Psoas muscle (tissue), 7 donors: ENCODE measurements at regions not wholly inside any gene's neighbourhood (a gene's known extent, or its start where the extent isn't known, plus 50 kb on each side); places are given as distances from the start of the nearest gene placed in this dataset.
A peak's percentile ranks its signal among the peaks of the same experiment; 100 is the strongest.

Source experiments
- ATAC-seq, 4 donors: fragments of 200-7000 bp; cut with Tn5 transposase; one replicate each; pipeline ENCODE4 v1.9.1; 2020; ENCODE audit warnings: moderate library complexity in 3 of 4, mild to moderate bottlenecking in 2 of 4
- DNase-seq, 2 donors: peaks; one replicate each; pipeline ENCODE4 v3.0.0-alpha.2; 2020
- H3K27ac ChIP-seq: fragments of 200-600 bp; one replicate; pipeline ENCODE4 v1.8.0; 2022
- H3K27me3 ChIP-seq, 3 donors: fragments of 200-600 bp in 1 of 3; one replicate each; pipeline versions ENCODE4 v1.6.1 to v1.8.0; 2013 to 2022; ENCODE audit warnings: low read length in 2 of 3, mild to moderate bottlenecking in 2 of 3, moderate library complexity in 1 of 3; ENCODE audit not compliant: insufficient read depth in 3 of 3
- H3K36me3 ChIP-seq, 2 donors: fragments of 200-600 bp in 1 of 2; one replicate each; pipeline versions ENCODE4 v1.6.1 to v1.8.0; 2013 to 2022; ENCODE audit warnings: low read depth in 1 of 2, mild to moderate bottlenecking in 1 of 2, moderate library complexity in 1 of 2; ENCODE audit not compliant: insufficient read depth in 1 of 2
- H3K4me1 ChIP-seq: fragments of 200-600 bp; one replicate; pipeline ENCODE4 v1.8.0; 2022
- H3K4me3 ChIP-seq: fragments of 200-600 bp; one replicate; pipeline ENCODE4 v1.8.0; 2022; ENCODE audit warnings: mild to moderate bottlenecking
- H3K9me3 ChIP-seq: fragments of 200-600 bp; one replicate; pipeline ENCODE4 v1.8.0; 2022
- CTCF ChIP-seq: fragments of 200-600 bp; IDR thresholded peaks from one replicate; pipeline ENCODE4 v1.8.0; 2022; ENCODE audit warnings: antibody characterized with exemption
- WGBS, 3 donors: extraction: QIAGEN DNeasy Blood & Tissue Kit; methylation state at CpG; one replicate each; pipeline versions ENCODE4 v1.1.6 to v1.1.7; 2013; 5-methylcytosine and 5-hydroxymethylcytosine counted together
- intact Hi-C, 2 donors: fragments of 100-400 bp; cut with DNase I; formaldehyde crosslinking; loops; one replicate each; pipeline versions ENCODE4 v1.11.0 to v1.14.2; 2022
- donor health status: healthy with polysubstance abuse.
- donor health status: DM: no; HTN: no; CAD: no; lungs with moderate emphysema.
- donor health status: Bipolar disorder and iron deficiency.
- donor health status: healthy.
- donor health status: DM: yes; HTN: yes; CAD: no.
- donor health status: DM: no; HTN: no; CAD: no.
- donor health status: DM: yes; HTN: yes; CAD: no.

- no peaks in the 10 kb centered on the region for H3K36me3 ChIP-seq
- ATAC-seq (no peak), DNase-seq (no peak)
- no peaks in the 10 kb centered on the region for H3K27me3 ChIP-seq
- no peak overlapping the region for H3K4me3 ChIP-seq
- no peaks in the 10 kb centered on the region for H3K9me3 ChIP-seq
- H3K27ac ChIP-seq, result no peak overlapping the region
- intact Hi-C loops, result no loop called here
- WGBS, 3 donors, result 64 to 66% (median 64%) methylated on average over 3 of the region's 3 CpGs
- peaks cover 18% of the 10 kb centered on the region for H3K4me1 ChIP-seq
- TF ChIP-seq CTCF, result no peak
Measured at GRCh38 chr1:201636510-201636971, 97.6 kb downstream of the NAV1 start.

GRCh38 chr1:201637282-201638079 is 98.6 kb downstream of the NAV1 start:
- H3K4me1 ChIP-seq, result peaks cover 18% of the 10 kb centered on the region
- no peak for TF ChIP-seq CTCF
- H3K27me3 ChIP-seq, result no peaks in the 10 kb centered on the region
- DNase-seq (no peak), ATAC-seq (no peak)
- H3K27ac ChIP-seq, result no peak overlapping the region
- no peak overlapping the region for H3K4me3 ChIP-seq
- no peaks in the 10 kb centered on the region for H3K36me3 ChIP-seq
- WGBS, 3 donors, result 67 to 75% (median 68%) methylated on average over 4 of the region's 4 CpGs
- no peaks in the 10 kb centered on the region for H3K9me3 ChIP-seq
- intact Hi-C loops, result no loop called here

- Histone ChIP-seq H3K36me3 (no peaks in the 10 kb centered on the region), H3K4me1 (peaks cover 2% of the 10 kb centered on the region), H3K27ac (peak overlapping the region; percentile 19), H3K9me3 (no peaks in the 10 kb centered on the region), H3K4me3 (no peak overlapping the region), H3K27me3 (no peaks in the 10 kb centered on the region)
- ATAC-seq, result peak in 3 of 4 donors; percentile 7 to 35 (median 27)
- intact Hi-C loops, result no loop called here
- no peak for TF ChIP-seq CTCF
- WGBS, 3 donors, result 47 to 70% (median 62%) methylated on average over 7 of the region's 7 CpGs
- DNase-seq, result peak in 1 of 2 donors; percentile 29
Measured at GRCh38 chr1:201639391-201639790, 100.5 kb downstream of the NAV1 start.

- no peaks in the 10 kb centered on the region for H3K36me3 ChIP-seq
- H3K27me3 ChIP-seq, result no peaks in the 10 kb centered on the region
- H3K27ac ChIP-seq, result peak overlapping the region; percentile 19
- no peak overlapping the region for H3K4me3 ChIP-seq
- intact Hi-C loops, result no loop called here
- WGBS, 3 donors, result 42 to 54% (median 48%) methylated on average over 6 of the region's 6 CpGs
- DNase-seq, result peak in 1 of 2 donors; percentile 30
- no peaks in the 10 kb centered on the region for H3K9me3 ChIP-seq
- peak; percentile 23 to 57 (median 38) for ATAC-seq
- TF ChIP-seq CTCF, result no peak
- no peaks in the 10 kb centered on the region for H3K4me1 ChIP-seq
Measured at GRCh38 chr1:201639826-201640225, 100.9 kb downstream of the NAV1 start.
